ENCODE measurements at regions not wholly inside any gene's neighbourhood (a gene's known extent, or its start where the extent isn't known, plus 50 kb on each side); places are given as distances from the start of the nearest gene placed in this dataset.

DNA sequence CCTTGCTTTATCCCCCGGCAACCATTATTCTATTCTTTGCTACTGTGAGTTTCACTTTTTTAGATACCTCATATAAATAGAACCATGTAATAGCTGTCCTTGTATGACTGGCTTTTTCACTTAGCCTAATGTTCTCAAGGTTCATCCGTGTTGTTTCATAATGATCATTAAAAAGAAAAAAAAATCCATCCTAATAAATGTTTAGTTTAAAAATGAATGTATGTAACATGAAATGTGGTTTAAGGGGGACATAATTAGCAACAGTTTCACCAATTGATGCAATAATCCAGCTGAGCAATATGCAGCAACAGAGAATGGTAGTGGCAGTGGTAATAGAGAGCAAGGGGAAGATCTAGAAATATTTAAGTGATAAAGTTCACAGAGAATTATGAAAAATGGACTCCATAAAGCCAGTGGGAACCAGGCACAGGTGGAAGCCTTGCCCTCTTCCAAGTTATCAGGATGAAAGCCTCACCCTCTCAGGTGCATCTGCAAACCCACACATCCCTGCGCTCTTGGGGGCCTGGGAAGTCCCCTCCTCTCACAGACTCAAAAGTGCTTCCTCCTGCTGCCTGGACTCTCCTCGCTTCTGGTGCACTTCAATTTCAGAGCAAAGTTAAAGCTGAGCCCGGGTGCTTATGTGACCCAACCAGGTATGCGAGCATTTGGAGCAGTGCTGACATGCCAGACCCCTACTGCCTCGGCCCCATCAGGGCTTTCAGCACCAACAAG is 1403.3 kb upstream of the SLC39A10 start:
- Histone ChIP-seq H3K27ac (ENCODE audit: low read length) (no peak overlapping the region), H3K9me2 (replicated peaks; ENCODE audit: insufficient read depth, low read length) (no peaks in the 10 kb centered on the region), H3K9me3 (replicated peaks; ENCODE audit: insufficient read depth, low read length) (no peaks in the 10 kb centered on the region), H3K4me2 (ENCODE audit: low read depth, low read length) (no peak overlapping the region), H2AFZ (ENCODE audit: low read length) (no peak overlapping the region), H3K27me3 (replicated peaks; ENCODE audit: insufficient read depth, low read length) (no peaks in the 10 kb centered on the region), H3K4me3 (ENCODE audit: low read length) (no peak overlapping the region), H3K9ac (ENCODE audit: low read length) (no peak overlapping the region), H3F3A (ENCODE audit: insufficient read depth, low read length) (no peaks in the 10 kb centered on the region), H3K79me2 (ENCODE audit: low read length) (no peaks in the 10 kb centered on the region), H3K4me1 (ENCODE audit: low read length) (no peaks in the 10 kb centered on the region), H4K20me1 (ENCODE audit: insufficient read depth, low read length) (no peaks in the 10 kb centered on the region), H3K36me3 (replicated peaks; ENCODE audit: insufficient read depth, low read length) (no peaks in the 10 kb centered on the region)
- TF ChIP-seq EZH2phosphoT487 (IDR thresholded peaks at IDR 0.05; ENCODE audit: low read length) (no peak), EZH2 (optimal IDR thresholded peaks at IDR 0.05; ENCODE audit: low read depth, low read length) (no peak)
- TF ChIP-seq, protein P1, sequence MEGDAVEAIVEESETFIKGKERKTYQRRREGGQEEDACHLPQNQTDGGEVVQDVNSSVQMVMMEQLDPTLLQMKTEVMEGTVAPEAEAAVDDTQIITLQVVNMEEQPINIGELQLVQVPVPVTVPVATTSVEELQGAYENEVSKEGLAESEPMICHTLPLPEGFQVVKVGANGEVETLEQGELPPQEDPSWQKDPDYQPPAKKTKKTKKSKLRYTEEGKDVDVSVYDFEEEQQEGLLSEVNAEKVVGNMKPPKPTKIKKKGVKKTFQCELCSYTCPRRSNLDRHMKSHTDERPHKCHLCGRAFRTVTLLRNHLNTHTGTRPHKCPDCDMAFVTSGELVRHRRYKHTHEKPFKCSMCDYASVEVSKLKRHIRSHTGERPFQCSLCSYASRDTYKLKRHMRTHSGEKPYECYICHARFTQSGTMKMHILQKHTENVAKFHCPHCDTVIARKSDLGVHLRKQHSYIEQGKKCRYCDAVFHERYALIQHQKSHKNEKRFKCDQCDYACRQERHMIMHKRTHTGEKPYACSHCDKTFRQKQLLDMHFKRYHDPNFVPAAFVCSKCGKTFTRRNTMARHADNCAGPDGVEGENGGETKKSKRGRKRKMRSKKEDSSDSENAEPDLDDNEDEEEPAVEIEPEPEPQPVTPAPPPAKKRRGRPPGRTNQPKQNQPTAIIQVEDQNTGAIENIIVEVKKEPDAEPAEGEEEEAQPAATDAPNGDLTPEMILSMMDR (IDR thresholded peaks at IDR 0.05; ENCODE audit: low read length) = no peak
- DNase-seq = no peak

DNA sequence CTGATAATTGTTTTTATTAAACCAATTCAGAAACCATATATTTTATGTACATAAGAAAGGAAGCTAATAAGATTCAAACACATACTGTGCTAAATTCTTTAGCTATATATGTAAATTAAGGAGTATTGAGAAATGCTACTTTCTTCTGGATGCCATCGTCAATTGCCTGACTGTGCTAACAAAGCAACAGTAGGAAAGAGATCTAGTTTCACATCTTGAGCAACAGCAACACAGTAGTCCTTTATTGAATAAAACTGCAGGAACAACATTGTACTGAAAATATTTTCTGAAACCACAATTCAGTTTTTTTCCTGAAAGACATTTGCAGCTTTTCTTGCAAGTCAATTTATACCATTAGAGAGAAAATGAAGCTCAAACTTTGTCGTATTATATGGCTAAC is 1404.9 kb upstream of the SLC39A10 start:
- no peaks in the 10 kb centered on the region for H3K9me3 ChIP-seq (replicated peaks; ENCODE audit: insufficient read depth, low read length)
- H4K20me1 ChIP-seq (ENCODE audit: insufficient read depth, low read length) = no peaks in the 10 kb centered on the region
- H3K79me2 ChIP-seq (ENCODE audit: low read length) = no peaks in the 10 kb centered on the region
- no peak overlapping the region for H2AFZ ChIP-seq (ENCODE audit: low read length)
- H3K9me2 ChIP-seq (replicated peaks; ENCODE audit: insufficient read depth, low read length) = no peaks in the 10 kb centered on the region
- no peak overlapping the region for H3K9ac ChIP-seq (ENCODE audit: low read length)
- H3K4me2 ChIP-seq (ENCODE audit: low read depth, low read length) = no peak overlapping the region
- no peak overlapping the region for H3K27ac ChIP-seq (ENCODE audit: low read length)
- DNase-seq = no peak
- no peaks in the 10 kb centered on the region for H3K27me3 ChIP-seq (replicated peaks; ENCODE audit: insufficient read depth, low read length)
- H3F3A ChIP-seq (ENCODE audit: insufficient read depth, low read length) = no peaks in the 10 kb centered on the region
- H3K4me1 ChIP-seq (ENCODE audit: low read length) = no peaks in the 10 kb centered on the region
- TF ChIP-seq EZH2 (optimal IDR thresholded peaks at IDR 0.05; ENCODE audit: low read depth, low read length) (no peak), EZH2phosphoT487 (IDR thresholded peaks at IDR 0.05; ENCODE audit: low read length) (no peak)
- TF ChIP-seq, protein P1 (IDR thresholded peaks at IDR 0.05; ENCODE audit: low read length) = no peak
- no peaks in the 10 kb centered on the region for H3K36me3 ChIP-seq (replicated peaks; ENCODE audit: insufficient read depth, low read length)
- H3K4me3 ChIP-seq (ENCODE audit: low read length) = no peak overlapping the region

DNA sequence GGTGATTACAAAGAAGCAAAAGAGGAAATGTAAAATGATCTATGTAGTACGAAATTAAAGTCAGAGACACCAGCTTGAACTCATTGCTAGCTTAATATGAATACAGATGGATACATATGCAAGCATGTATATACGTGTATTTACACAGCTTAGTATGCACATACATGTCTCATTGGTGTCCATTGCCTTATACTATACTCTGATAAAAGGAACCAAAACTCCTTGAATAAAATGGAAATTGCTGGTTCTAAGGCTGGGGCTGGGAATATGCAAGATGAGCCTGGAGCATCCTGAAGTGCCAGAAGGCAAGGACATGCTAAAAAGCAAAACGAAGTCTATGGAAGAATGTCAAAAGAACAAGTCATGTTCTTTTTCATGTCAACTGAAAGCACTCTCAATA is 1424.4 kb upstream of the SLC39A10 start:
- Histone ChIP-seq H3K9ac (ENCODE audit: low read length) (no peak overlapping the region), H3K27ac (ENCODE audit: low read length) (no peak overlapping the region), H4K20me1 (ENCODE audit: insufficient read depth, low read length) (no peaks in the 10 kb centered on the region), H3K4me2 (ENCODE audit: low read depth, low read length) (no peak overlapping the region), H3K4me3 (ENCODE audit: low read length) (no peak overlapping the region), H3K4me1 (ENCODE audit: low read length) (no peaks in the 10 kb centered on the region), H3K27me3 (replicated peaks; ENCODE audit: insufficient read depth, low read length) (no peaks in the 10 kb centered on the region), H3K36me3 (replicated peaks; ENCODE audit: insufficient read depth, low read length) (no peaks in the 10 kb centered on the region), H3K9me2 (replicated peaks; ENCODE audit: insufficient read depth, low read length) (no peaks in the 10 kb centered on the region), H3K9me3 (replicated peaks; ENCODE audit: insufficient read depth, low read length) (no peaks in the 10 kb centered on the region), H3F3A (ENCODE audit: insufficient read depth, low read length) (no peaks in the 10 kb centered on the region), H3K79me2 (ENCODE audit: low read length) (no peaks in the 10 kb centered on the region), H2AFZ (ENCODE audit: low read length) (no peak overlapping the region)
- TF ChIP-seq, protein P1 (IDR thresholded peaks at IDR 0.05; ENCODE audit: low read length) = no peak
- TF ChIP-seq EZH2phosphoT487 (IDR thresholded peaks at IDR 0.05; ENCODE audit: low read length) = no peak
- no peak for DNase-seq
